WTC11 (cell line): ENCODE measurements at regions not wholly inside any gene's neighbourhood (a gene's known extent, or its start where the extent isn't known, plus 50 kb on each side); places are given as distances from the start of the nearest gene placed in this dataset.

Experiments used
- ATAC-seq: fragments of 200-7000 bp; cut with Tn5 transposase; 2 replicates; pipeline ENCODE4 v1.10.0; 2021; ENCODE audit warnings: mild to moderate bottlenecking, moderate library complexity
- CTCF ChIA-PET: fragments of 300-600 bp; sonication (Branson Sonifier 250); formaldehyde crosslinking; loops from one replicate; lab custom pipeline; 2021; ENCODE audit warnings: antibody characterized with exemption; lab: Charles Lee
- POLR2A ChIA-PET: fragments of 350-600 bp; sonication (Branson Sonifier 250); formaldehyde crosslinking; loops from one replicate; lab custom pipeline; 2021; ENCODE audit warnings: antibody characterized with exemption; lab: Charles Lee
- DNase-seq: peaks from one replicate; pipeline ENCODE4 v3.0.0; 2021; ENCODE audit warnings: low spot score
- H3K27ac Mint-ChIP-seq: 2 replicates; pipeline ENCODE4 v1.8.0; 2021; ENCODE audit warnings: mixed read lengths
- H3K27me3 Mint-ChIP-seq: 2 replicates; pipeline ENCODE4 v1.8.0; 2021; ENCODE audit warnings: low read depth, mild to moderate bottlenecking, moderate library complexity, mixed read lengths
- H3K36me3 Mint-ChIP-seq: 2 replicates; pipeline ENCODE4 v1.8.0; 2021; ENCODE audit warnings: mixed read lengths
- H3K4me1 Mint-ChIP-seq: 2 replicates; pipeline ENCODE4 v1.8.0; 2022; ENCODE audit warnings: mixed read lengths
- H3K4me3 Mint-ChIP-seq: 2 replicates; pipeline ENCODE4 v1.8.0; 2021; ENCODE audit warnings: mild to moderate bottlenecking, moderate library complexity, mixed read lengths
- H3K9me3 Mint-ChIP-seq: 2 replicates; pipeline ENCODE4 v1.8.0; 2021; ENCODE audit warnings: mixed read lengths
- AR ChIP-seq: fragments of 250-450 bp; sonication (Bioruptor Pico); IDR thresholded peaks from 2 replicates; pipeline ENCODE4 v1.9.0; 2021; ENCODE audit warnings: mild to moderate bottlenecking
- ATF3 ChIP-seq: sonication (generic); formaldehyde crosslinking; conservative IDR thresholded peaks from 2 replicates; pipeline ENCODE4 v1.8.1; 2022; ENCODE audit warnings: mild to moderate bottlenecking, missing genetic modification reagents
- CDX4 ChIP-seq: fragments of 250-450 bp; sonication (Bioruptor Pico); IDR thresholded peaks from 2 replicates; pipeline ENCODE4 v1.9.0; 2021; ENCODE audit warnings: moderate library complexity, mild to moderate bottlenecking, inconsistent platforms, borderline replicate concordance
- E2F1 ChIP-seq: sonication (generic); formaldehyde crosslinking; IDR thresholded peaks from 2 replicates; pipeline ENCODE4 v1.8.0; 2022; ENCODE audit warnings: mild to moderate bottlenecking, missing genetic modification reagents
- ELF4 ChIP-seq: sonication (generic); formaldehyde crosslinking; IDR thresholded peaks from 2 replicates; pipeline ENCODE4 v1.8.1; 2022; ENCODE audit warnings: low read depth, mild to moderate bottlenecking, moderate library complexity, missing genetic modification reagents
- EMX1 ChIP-seq: fragments of 250-450 bp; sonication (Bioruptor Pico); IDR thresholded peaks from 2 replicates; pipeline ENCODE4 v1.8.0; 2021; ENCODE audit warnings: mild to moderate bottlenecking
- FOXK1 ChIP-seq: sonication (generic); formaldehyde crosslinking; IDR thresholded peaks from 2 replicates; pipeline ENCODE4 v1.8.0; 2022; ENCODE audit warnings: mild to moderate bottlenecking, moderate library complexity, missing genetic modification reagents
- GABPB1 ChIP-seq: sonication (generic); formaldehyde crosslinking; IDR thresholded peaks from 2 replicates; pipeline ENCODE4 v1.8.1; 2023; ENCODE audit warnings: mild to moderate bottlenecking, missing genetic modification reagents
- HMGA2 ChIP-seq: fragments of 250-450 bp; sonication (Bioruptor Pico); IDR thresholded peaks from 2 replicates; pipeline ENCODE4 v1.4.0; 2021; ENCODE audit warnings: mild to moderate bottlenecking, moderate library complexity
- IRF2 ChIP-seq: sonication (generic); formaldehyde crosslinking; IDR thresholded peaks from 2 replicates; pipeline ENCODE4 v1.8.0; 2022; ENCODE audit warnings: low read depth, missing genetic modification reagents, borderline replicate concordance
- MAX ChIP-seq: sonication (generic); formaldehyde crosslinking; IDR thresholded peaks from 2 replicates; pipeline ENCODE4 v1.8.0; 2022; ENCODE audit warnings: mild to moderate bottlenecking, missing genetic modification reagents
- MXD4 ChIP-seq: fragments of 250-450 bp; sonication (Bioruptor Pico); IDR thresholded peaks from 2 replicates; pipeline ENCODE4 v1.8.0; 2021; ENCODE audit warnings: mild to moderate bottlenecking, moderate library complexity, borderline replicate concordance
- MYBL2 ChIP-seq: sonication (generic); formaldehyde crosslinking; IDR thresholded peaks from 2 replicates; pipeline ENCODE4 v1.8.1; 2023; ENCODE audit warnings: mild to moderate bottlenecking, moderate library complexity, missing genetic modification reagents
- NR2C2 ChIP-seq: sonication (generic); formaldehyde crosslinking; IDR thresholded peaks from 2 replicates; pipeline ENCODE4 v1.8.0; 2022; ENCODE audit warnings: mild to moderate bottlenecking, missing genetic modification reagents
- OVOL2 ChIP-seq: fragments of 250-450 bp; sonication (Bioruptor Pico); IDR thresholded peaks from 2 replicates; pipeline ENCODE4 v1.9.0; 2021; ENCODE audit warnings: mild to moderate bottlenecking, borderline replicate concordance
- RORB ChIP-seq: fragments of 250-450 bp; sonication (Bioruptor Pico); IDR thresholded peaks from 2 replicates; pipeline ENCODE4 v1.9.0; 2021; ENCODE audit warnings: mild to moderate bottlenecking
- SOX15 ChIP-seq: fragments of 250-450 bp; sonication (Bioruptor Pico); IDR thresholded peaks from 2 replicates; pipeline ENCODE4 v1.9.0; 2021; ENCODE audit warnings: mild to moderate bottlenecking
- SP1 ChIP-seq: sonication (generic); formaldehyde crosslinking; conservative IDR thresholded peaks from 2 replicates; pipeline ENCODE4 v1.8.1; 2022; ENCODE audit warnings: missing genetic modification reagents
- STAT6 ChIP-seq: sonication (generic); formaldehyde crosslinking; conservative IDR thresholded peaks from 2 replicates; pipeline ENCODE4 v1.8.1; 2023; ENCODE audit warnings: mild to moderate bottlenecking, low read depth, missing genetic modification reagents, moderate library complexity
- TEAD1 ChIP-seq: sonication (generic); formaldehyde crosslinking; IDR thresholded peaks from 2 replicates; pipeline ENCODE4 v1.8.0; 2022; ENCODE audit warnings: mild to moderate bottlenecking, missing genetic modification reagents
- TP53 ChIP-seq: sonication (generic); formaldehyde crosslinking; IDR thresholded peaks from 2 replicates; pipeline ENCODE4 v1.8.1; 2023; ENCODE audit warnings: mild to moderate bottlenecking, missing genetic modification reagents
- ZMAT4 ChIP-seq: fragments of 250-450 bp; sonication (Bioruptor Pico); IDR thresholded peaks from 2 replicates; pipeline ENCODE4 v1.9.0; 2021; ENCODE audit warnings: mild to moderate bottlenecking
- ZNF232 ChIP-seq: sonication (generic); formaldehyde crosslinking; IDR thresholded peaks from 2 replicates; pipeline ENCODE4 v1.8.0; 2022; ENCODE audit warnings: mild to moderate bottlenecking, missing genetic modification reagents
- ZNF396 ChIP-seq: fragments of 250-450 bp; sonication (Bioruptor Pico); IDR thresholded peaks from 2 replicates; pipeline ENCODE4 v1.8.0; 2021; ENCODE audit warnings: mild to moderate bottlenecking, moderate library complexity, borderline replicate concordance
- ZNF423 ChIP-seq: fragments of 250-450 bp; sonication (Bioruptor Pico); IDR thresholded peaks from 2 replicates; pipeline ENCODE4 v2.1.2; 2022; ENCODE audit warnings: mild to moderate bottlenecking, moderate library complexity
- ZNF671 ChIP-seq: fragments of 250-450 bp; sonication (Bioruptor Pico); IDR thresholded peaks from 2 replicates; pipeline ENCODE4 v1.8.0; 2021; ENCODE audit warnings: mild to moderate bottlenecking

GRCh38 chr20:57980506-57980905 is 247.9 kb downstream of the ANKRD60 start:
- DNase-seq = no peak
- POLR2A ChIA-PET = no interaction called here
- Mint-ChIP-seq H3K4me1 (peaks cover 4% of the 10 kb centered on the region; the same call in 1 of the 2 replicates), H3K4me3 (no peak overlapping the region), H3K27me3 (no peaks in the 10 kb centered on the region), H3K9me3 (no peaks in the 10 kb centered on the region), H3K27ac (no peak overlapping the region), H3K36me3 (no peaks in the 10 kb centered on the region)
- CTCF ChIA-PET = interaction anchor here (1.1 to 1.4 kb wide), 2 partner anchors 200 to 358 kb away, joined by 3 to 4 read pairs; no protein-coding TSS in a partner anchor
- TF ChIP-seq NR2C2 (CRISPR knock-in tag) = no peak
- no peak for TF ChIP-seq ZNF423 (CRISPR knock-in tag)
- TF ChIP-seq ZMAT4 = no peak
- no peak for TF ChIP-seq ELF4 (CRISPR knock-in tag)
- TF ChIP-seq SP1 (CRISPR knock-in tag) = no peak
- no peak for TF ChIP-seq OVOL2 (CRISPR knock-in tag)
- no peak for TF ChIP-seq SOX15 (CRISPR knock-in tag)
- no peak for TF ChIP-seq MAX (CRISPR knock-in tag)
- no peak for TF ChIP-seq IRF2 (CRISPR knock-in tag)
- no peak for TF ChIP-seq ZNF671 (CRISPR knock-in tag)
- TF ChIP-seq ZNF232 = no peak
- no peak for TF ChIP-seq MYBL2
- TF ChIP-seq RORB (CRISPR knock-in tag) = no peak
- TF ChIP-seq ATF3 (CRISPR knock-in tag) = no peak
- TF ChIP-seq, all 79 proteins: peak for 0
- ATAC-seq = no peak

- Mint-ChIP-seq H3K4me1 (peaks cover 4% of the 10 kb centered on the region; the same call in 1 of the 2 replicates), H3K27me3 (no peaks in the 10 kb centered on the region), H3K9me3 (peaks cover 9% of the 10 kb centered on the region), H3K36me3 (no peaks in the 10 kb centered on the region; the same call in 1 of the 2 replicates), H3K4me3 (no peak overlapping the region), H3K27ac (no peak overlapping the region)
- CTCF ChIA-PET = no interaction called here
- DNase-seq (no peak), ATAC-seq (no peak)
- POLR2A ChIA-PET = no interaction called here
- TF ChIP-seq ZNF396 (CRISPR knock-in tag) (no peak), E2F1 (CRISPR knock-in tag) (no peak), GABPB1 (CRISPR knock-in tag) (no peak), TP53 (no peak), MXD4 (CRISPR knock-in tag) (no peak), CDX4 (no peak), STAT6 (CRISPR knock-in tag) (no peak), AR (no peak), OVOL2 (CRISPR knock-in tag) (no peak), TEAD1 (CRISPR knock-in tag) (no peak), EMX1 (CRISPR knock-in tag) (no peak), FOXK1 (CRISPR knock-in tag) (no peak), HMGA2 (CRISPR knock-in tag) (no peak)
These were observed 250.9 kb downstream of the ANKRD60 start for GRCh38 chr20:57977569-57977968.
